ENCODE measurements at regions not wholly inside any gene's neighbourhood (a gene's known extent, or its start where the extent isn't known, plus 50 kb on each side); places are given as distances from the start of the nearest gene placed in this dataset.
"Not testable (repeated sequence)": the region's sequence is repeated elsewhere in the genome, so short reads cannot be mapped to it uniquely, and the experiment has no call there.

DNA sequence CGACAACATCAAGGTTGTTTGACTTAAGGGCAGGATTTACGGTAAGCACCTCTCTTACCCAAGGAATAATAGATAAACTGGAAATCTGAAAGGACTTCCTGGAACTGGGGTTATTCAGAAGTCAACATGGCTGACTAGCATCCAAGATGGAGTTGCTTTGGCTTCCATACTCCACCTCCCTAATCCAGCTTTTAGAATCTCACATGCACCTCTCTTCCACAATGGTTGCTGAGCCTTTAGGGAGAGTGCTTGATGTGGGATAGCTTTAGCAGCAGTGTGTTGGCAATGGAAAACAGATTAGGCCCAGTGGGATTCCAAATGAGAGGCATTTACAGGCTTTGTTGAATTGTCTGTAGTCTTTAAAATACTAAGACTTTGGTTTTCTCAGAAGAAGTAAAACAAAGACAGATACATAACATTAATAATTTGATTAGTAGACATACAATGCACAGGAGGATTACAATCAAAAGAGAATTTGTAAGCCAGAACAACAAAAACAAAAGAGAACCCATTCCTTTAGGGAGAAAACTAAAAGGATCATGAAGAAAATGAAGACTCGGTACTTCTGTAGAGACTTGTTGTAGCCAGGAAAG lies 222.0 kb downstream of the HS3ST3B1 start:
- no peak for DNase-seq

DNA sequence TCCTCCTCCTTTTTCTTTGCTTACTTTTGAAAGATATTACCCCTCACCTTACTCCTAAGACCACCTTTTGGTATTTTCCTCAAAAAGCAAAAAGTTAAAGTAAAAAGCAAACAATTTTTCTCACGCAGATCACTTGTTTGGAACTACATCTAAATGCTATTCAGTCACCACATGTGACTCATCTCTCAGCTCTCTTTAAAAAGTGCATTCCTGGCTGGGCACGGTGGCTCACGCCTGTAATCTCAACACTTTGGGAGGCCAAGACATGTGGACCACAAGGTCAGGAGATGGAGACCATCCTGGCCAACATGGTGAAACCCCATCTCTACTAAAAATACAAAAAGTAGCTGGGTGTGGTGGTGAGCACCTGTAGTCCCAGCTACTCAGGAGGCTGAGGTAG lies 218.0 kb downstream of the HS3ST3B1 start:
- not testable (repeated sequence) for DNase-seq

DNA sequence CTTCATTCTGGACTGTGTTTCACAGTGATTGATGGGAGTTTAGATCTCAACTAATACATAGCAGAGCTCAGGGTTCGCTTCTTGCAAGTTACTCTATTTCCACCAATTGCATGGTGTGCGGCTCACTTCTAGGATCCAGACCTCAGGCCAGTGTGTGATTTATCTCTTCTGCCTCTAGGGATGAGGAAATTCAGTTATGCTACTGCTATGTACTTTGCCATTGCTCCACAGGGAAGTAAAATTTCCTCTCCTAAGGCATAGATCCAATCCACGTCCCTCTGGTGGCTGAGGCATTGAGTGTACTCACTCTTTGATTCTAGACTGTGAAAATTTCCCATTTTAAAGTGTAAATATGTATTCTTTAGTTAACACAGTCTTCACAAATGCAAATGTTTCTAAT lies 214.1 kb downstream of the HS3ST3B1 start:
- DNase-seq, result no peak

DNA sequence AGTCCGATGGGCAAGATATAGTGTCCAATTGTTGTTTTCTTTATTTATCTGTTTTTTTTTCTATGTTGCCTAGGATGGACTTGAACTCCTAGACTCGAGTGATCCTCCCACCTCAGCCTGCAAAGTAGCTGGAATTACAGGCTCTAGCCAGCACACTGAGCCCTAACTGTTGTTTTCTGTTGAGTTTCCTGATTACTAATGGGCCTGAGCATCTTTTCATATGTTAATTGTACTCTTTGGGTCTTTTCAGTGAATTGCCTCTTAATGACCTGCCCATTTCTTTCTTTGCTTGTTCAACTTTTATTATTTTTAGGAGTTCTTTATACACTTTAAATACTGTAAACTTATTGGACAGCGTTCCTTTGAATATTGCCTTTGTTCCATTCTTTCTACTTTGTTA lies 213.0 kb downstream of the HS3ST3B1 start:
- DNase-seq, result no peak

DNA sequence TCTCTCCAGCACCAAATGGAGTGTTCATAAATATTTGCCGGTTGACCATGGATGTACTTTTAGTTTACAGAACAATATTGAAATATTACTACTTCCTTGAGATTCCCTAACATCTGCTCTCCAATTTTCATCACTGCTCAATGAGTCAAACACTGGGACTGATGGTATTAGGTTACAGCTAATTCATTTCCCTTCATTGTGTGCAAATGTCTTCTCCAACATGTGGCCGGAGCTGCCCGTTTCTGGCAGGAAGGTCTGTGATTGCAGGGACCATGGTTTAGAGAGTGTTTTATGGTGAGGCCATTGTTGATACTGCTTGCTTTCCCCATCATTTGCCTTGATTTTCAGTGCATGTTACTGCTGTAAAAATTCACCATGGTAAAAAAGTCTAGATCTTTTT lies 209.3 kb downstream of the HS3ST3B1 start:
- no peak for DNase-seq

DNA sequence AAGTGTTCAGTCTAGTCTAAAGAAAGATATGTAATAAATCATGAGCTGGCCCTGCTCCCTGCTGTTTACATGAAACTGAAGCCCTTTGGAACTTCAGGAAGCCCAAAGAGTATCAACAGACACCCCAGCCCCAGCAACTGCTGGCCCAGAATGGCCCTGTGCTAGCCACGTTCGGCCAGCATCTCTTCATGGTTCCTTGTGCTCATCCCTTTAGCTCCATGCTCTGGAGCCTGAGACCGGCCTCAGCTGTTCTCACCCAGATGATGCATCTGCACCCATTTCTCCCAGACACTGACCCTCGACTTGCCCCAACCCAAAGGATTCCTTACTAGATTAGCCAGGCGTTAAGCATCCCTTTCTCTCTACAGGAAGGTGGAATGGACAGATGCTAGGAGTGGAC lies 207.3 kb downstream of the HS3ST3B1 start:
- DNase-seq, result no peak

DNA sequence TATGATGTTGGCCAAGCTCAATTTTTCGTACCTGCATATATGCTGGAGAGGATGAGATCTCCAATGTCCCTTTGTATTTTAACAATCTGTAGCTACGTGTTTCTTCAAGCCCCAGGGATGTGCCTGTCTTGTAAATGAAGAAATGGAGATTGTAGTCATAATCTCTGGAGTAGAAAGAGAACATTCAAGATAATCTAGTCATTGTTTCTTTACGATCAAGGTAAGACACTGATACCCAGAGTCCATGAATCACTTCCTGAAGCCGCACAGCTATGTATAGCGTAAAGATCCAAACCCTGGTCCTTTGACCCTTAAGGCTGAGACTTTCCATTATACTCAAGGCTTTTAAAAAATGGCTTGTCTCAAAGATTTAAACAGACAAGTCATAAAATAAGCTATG lies 205.5 kb downstream of the HS3ST3B1 start:
- DNase-seq, result no peak

- DNase-seq, result no peak
These were observed 204.7 kb downstream of the HS3ST3B1 start for GRCh38 chr17:14505606-14506005.

- DNase-seq, result no peak
These were observed 199.1 kb downstream of the HS3ST3B1 start for GRCh38 chr17:14499976-14500375.

- DNase-seq, result no peak
These were observed 197.9 kb downstream of the HS3ST3B1 start for GRCh38 chr17:14498812-14499211.

- DNase-seq, result no peak
These were observed 193.3 kb downstream of the HS3ST3B1 start for GRCh38 chr17:14494161-14494560.

DNA sequence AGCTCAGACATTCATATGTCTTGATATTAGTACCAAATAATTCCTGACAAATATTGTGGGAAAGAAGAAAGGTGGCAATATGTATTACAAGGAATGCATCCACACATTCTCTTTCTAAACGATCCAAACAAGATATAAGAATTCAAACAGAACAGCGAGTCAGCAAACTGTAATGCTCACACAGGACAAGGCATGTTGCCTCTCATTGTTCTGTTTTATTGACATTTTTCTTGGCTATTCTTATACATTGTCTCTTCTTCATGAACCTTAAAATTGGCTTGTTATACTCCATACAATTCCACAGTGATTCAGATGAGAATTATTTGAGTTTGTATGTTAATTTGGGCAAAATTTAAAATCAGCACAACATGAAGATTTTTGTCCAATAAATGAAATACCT lies 189.1 kb downstream of the HS3ST3B1 start:
- DNase-seq, result no peak

DNA sequence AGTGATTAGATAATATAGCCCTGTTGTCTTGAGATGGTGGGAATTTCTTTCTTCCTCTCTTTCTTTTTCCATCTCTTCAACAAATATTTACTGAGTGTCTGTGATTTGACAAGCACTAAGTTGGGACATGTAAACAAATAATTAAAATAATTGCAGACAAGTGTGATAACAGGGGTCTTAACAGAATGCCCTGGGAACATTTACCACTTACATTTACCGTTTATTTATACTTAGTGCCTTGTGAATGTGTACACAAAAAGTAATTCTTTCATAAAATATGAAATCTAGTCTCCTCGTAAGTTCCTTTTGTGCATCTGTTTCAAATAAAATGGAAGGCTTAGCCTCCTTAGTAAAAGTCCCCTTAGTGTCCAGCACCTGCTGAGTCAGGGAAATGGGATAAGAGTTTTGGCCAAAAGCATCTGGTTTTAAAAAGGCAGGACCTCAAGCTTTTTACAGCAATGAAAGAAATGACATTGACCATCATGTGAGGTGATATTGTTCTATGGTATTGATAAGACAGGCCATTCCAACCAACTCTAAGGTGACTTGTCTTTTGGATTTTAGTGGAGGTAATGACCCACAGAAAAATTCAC lies 188.2 kb downstream of the HS3ST3B1 start:
- DNase-seq, result no peak

- no peak for DNase-seq
These were observed 186.2 kb downstream of the HS3ST3B1 start for GRCh38 chr17:14487068-14487467.

- no peak for DNase-seq
These were observed 181.8 kb downstream of the HS3ST3B1 start for GRCh38 chr17:14482715-14483114.

DNA sequence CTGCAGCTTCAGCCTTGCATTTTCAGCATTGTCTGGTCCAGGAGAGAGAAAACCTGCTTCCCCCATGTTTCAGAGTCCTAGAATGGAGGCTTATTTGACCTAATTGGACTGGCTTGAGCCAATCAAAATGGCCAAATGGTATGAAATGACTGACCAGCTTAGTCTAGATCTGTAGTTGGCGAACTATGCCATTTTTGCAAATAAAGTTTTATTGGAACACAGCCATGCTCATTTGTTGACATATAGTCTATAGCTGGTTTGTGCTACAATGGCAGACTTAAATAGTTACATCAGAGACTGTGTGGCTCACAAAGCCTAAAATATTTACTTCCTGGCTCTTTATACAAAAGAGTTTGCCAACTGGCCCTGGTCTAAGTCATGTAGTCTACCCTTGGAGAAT lies 180.8 kb downstream of the HS3ST3B1 start:
- DNase-seq, result no peak

GRCh38 chr17:14474591-14474990 lies 173.7 kb downstream of the HS3ST3B1 start:
- DNase-seq, result no peak

DNA sequence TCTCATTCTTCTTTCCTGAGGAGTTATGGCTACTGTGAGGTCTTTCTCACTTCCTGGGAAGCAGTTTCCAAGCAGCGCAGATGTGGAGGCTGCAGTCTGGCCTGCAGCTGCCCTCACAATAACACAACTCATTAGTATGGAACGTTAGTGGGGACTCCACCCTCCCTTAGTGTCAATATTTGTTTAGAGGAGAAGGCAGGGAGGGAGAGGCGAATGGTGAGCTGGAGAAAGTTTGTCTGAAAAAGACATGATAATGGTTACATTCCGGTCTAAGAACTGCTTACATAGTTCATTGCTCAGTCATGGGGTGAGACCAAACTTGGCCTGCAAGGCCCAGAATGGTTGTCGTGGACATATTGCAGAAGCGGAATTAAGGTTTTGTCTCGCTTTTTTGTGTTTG lies 170.2 kb downstream of the HS3ST3B1 start:
- DNase-seq, result no peak

DNA sequence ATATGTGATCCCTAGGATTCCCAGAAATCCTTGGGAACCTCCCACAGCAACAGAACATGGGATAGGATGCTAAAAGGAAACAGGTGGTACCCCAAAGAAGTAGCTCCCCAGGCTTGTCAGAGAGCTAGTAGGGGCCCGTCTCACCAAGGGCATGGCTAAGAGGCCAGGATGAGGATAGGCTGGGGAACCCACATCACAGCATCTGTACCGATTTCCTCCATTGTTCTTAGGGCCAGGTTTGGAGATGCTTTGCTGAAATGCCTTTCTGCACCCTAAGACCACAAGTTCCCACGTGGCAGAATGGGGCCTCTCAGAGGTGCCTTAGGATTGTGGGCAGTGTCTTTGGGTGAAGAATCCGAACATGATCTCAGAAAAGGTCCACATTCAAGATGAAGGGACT lies 169.5 kb downstream of the HS3ST3B1 start:
- DNase-seq, result no peak

DNA sequence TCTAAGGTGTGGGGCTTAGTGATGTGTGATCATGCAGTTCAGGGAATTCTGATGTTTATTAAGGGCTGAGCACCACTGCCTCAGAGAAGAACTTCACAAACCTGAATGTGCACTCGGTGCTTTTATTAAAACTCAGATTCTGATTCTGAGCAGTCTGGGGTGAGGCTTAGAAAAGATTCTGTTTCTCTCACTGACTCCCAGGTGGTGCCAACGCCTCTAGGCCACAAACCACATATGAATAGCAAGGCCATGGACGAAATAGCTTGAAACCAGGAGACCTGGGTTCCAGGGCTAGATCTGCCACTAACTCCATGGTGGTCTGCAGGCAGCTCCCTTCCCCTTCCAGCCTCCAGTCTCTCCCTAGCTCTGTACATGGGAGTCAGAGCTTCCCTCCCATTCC lies 169.1 kb downstream of the HS3ST3B1 start:
- no peak for DNase-seq

DNA sequence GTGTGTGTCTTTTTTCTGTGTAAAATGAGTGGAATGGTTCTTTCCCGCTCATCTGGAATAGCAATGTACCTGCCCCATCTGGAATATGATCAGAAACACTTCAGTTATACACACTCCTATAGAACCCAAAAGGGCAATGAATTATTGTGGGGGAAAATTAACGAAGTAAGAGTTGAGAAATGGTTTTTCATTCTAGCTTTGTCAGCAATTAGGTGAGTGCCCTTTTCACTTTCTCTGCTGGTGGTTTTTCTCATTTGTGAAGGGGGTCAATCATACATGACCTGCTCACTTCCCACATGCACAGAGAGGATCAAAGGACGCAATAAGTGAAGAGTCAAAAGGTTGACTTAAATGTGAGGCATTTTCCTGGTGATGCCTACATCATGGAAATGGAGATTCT lies 168.0 kb downstream of the HS3ST3B1 start:
- no peak for DNase-seq

- DNase-seq, result no peak
These were observed 160.3 kb downstream of the HS3ST3B1 start for GRCh38 chr17:14461227-14461548.

DNA sequence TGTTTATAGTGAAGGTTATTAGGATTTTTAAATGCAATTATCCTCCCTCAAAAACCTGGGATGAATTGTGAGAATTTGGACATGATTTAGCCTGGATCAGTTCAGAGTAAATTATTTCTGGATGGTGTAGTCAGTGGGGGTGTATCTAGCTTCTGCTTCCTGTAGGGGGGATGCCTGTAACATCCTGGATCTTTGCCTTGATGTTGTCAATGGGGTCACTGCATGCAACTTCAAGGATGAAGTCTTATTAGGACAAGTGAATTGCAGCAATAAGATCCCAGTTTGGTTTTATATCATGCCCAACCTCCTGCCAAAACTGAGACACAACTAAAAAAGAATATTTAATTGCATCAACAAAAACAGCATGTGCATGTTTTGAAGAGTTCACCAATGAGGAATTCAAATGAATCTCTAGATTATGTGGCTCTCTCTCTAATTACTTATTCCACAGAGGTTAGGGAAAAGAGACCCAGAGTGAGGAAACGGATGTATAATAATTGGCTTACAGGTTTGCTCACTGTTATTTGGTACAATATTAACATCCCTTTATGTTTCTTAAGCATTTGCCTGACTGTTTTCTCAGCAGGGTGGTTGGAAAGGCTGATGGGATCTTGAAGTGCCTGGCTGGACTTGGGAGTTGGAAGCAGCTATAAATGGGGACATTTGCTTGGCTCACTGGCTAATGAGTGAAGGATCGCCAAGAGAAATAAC lies 159.8 kb downstream of the HS3ST3B1 start:
- no peak for DNase-seq

GRCh38 chr17:14459955-14460354 lies 159.1 kb downstream of the HS3ST3B1 start:
- DNase-seq, result no peak

DNA sequence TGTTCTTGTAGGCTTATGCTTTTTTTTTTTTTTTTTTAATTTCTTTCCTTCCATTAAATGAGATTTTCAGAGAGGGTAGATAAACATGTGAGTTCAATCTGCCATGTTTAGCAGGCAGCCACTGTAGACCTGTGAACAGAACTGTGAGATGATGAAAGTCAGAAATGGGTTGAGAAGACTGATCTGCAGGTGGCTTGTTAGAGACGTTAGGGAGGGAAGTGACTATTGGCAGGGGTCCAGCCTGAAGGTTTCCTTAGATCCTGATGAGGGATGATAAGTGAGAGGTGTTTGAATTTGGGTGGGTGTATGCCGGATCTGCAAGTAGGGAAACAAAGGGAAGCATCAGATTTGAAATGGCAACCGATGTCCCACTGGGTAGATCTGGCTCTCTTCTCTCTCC lies 157.8 kb downstream of the HS3ST3B1 start:
- DNase-seq, result no peak
